HG03159 (cell line): ENCODE measurements at regions not wholly inside any gene's neighbourhood (a gene's known extent, or its start where the extent isn't known, plus 50 kb on each side); places are given as distances from the start of the nearest gene placed in this dataset.
"Not testable (repeated sequence)": the region's sequence is repeated elsewhere in the genome, so short reads cannot be mapped to it uniquely, and the experiment has no call there.

Source experiments
- ATAC-seq: cut with Tn5 transposase; IDR thresholded peaks from one replicate; pipeline ENCODE4 v1.9.1; 2021; ENCODE audit warnings: mild to moderate bottlenecking, moderate library complexity; ENCODE audit not compliant: unreplicated experiment

GRCh38 chr7:73244782-73245311 is 63.8 kb downstream of the NSUN5 start:
- ATAC-seq, result not testable (repeated sequence)

- ATAC-seq, result peak; percentile 86
Measured at GRCh38 chr7:73234994-73235717, 73.5 kb downstream of the NSUN5 start.

DNA sequence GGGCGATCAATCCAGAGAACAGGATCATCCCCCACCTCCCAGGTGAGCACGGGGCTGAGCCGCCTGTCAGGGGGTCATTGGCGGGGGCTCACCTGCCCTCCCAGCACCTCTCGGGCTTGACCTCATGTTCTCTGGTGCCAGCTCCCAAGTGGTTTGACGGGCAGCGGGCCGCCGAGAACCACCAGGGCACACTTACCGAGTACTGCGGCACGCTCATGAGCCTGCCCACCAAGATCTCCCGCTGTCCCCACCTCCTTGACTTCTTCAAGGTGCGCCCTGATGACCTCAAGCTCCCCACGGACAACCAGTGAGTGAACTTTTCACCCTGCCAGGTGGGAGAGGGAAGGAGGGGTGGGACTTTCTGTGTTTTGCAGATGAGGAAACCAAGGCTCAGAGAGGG is 82.9 kb downstream of the NSUN5 start:
- ATAC-seq, result not testable (repeated sequence)

- not testable (repeated sequence) for ATAC-seq
Measured at GRCh38 chr7:73221724-73222123, 86.9 kb downstream of the NSUN5 start.

DNA sequence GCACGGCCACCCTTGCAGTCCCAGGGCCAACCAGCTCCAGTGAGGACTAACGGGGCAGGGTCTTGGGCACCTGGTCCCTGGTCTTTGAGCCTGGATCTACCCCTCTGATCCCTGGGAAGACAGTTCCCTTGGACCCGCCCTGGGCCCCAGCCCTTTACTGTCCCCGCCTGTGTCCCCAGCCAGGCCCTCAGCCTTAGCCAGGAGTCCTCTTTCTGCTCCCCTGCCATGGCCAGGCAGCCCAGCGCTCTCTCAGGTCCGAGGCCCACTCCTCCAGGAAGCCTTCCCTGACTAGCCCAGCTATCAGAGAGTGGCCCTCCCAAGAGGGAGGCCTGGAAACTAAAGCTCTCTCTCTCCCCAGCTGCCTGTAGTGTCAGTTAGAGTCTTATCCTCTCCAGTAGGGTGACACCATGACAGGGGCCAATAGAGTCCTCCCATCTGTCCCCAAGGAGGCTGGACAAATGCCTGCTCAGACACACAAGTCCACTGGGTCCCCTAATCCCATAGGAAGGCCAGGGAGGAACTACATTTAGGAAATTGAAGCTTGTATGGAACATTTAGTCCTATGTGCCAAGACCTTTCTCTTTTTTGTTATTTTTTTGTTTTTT is 87.8 kb downstream of the NSUN5 start:
- ATAC-seq, result peak; percentile 43

DNA sequence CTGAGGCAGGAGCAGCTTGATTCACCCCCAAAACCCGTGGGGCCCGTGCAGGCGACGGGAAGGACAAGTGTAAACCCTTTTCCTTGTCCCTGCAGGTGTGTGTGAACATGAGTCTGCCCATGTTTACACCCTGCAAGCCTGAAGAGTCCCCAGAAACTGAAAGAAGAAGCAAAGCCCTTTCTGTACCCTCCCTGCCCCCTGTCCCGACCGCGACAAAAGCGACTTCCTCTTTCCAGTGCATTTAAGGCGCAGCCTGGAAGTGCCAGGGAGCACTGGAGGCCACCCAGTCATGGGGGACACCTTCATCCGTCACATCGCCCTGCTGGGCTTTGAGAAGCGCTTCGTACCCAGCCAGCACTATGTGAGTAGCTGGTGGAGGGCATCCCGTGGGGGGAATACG is 88.3 kb downstream of the NSUN5 start:
- peak; percentile 86 for ATAC-seq

- ATAC-seq, result not testable (repeated sequence)
Measured at GRCh38 chr7:73218802-73219201, 89.8 kb downstream of the NSUN5 start.

DNA sequence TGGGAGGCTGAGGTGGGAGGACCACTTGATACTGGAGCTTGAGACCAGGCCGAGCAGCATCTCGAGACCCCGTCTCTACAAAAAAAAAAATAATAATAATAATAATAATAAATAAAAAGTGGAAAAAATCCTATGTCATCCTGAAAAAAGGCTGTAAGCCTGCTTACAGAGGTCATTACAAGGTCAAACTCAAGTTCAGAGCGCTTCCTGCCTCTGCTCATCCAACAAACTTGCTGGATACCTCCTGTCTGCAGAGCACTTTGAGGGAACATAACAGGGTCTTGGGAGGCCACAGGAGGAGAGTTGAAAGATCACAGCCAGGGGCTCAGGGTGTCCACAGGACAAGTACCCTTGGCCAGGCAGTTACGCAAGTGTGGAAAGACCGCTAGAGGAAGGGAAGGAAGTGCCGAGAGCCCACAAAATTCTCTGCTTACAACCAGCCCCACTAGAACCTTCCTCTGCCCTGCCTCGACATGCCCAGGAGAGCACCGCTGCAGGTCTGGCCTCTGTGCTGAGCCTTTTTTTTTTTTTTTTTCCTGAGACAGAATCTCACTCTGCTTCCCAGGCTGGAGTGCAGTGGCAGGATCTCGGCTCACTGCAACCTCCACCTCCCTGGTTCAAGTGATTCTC is 92.5 kb downstream of the NSUN5 start:
- not testable (repeated sequence) for ATAC-seq

- not testable (repeated sequence) for ATAC-seq
Measured at GRCh38 chr7:73215232-73215631, 93.4 kb downstream of the NSUN5 start.

- not testable (repeated sequence) for ATAC-seq
Measured at GRCh38 chr7:73214471-73214870, 94.2 kb downstream of the NSUN5 start.

- ATAC-seq, result not testable (repeated sequence)
Measured at GRCh38 chr7:73213076-73213475, 95.5 kb downstream of the NSUN5 start.

DNA sequence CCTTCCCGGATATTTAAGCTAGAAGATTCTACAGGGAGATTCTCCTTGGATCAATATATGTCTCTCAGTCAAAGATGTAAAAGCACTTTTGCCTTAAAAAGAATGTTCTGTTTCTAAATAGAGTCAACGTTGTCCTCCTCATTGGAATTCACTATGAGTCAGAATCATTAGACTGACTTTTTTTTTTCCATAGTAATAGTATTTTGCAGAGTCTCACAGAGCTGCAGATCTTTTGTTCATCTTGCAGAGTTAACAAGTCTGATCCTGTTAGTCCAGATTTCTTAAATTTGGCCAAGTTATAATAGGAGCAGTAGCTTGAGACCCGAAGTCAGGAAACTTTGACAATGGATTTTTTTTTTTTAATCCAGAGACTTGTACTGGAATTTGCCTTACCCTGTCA is 103.0 kb downstream of the NSUN5 start:
- ATAC-seq, result not testable (repeated sequence)

DNA sequence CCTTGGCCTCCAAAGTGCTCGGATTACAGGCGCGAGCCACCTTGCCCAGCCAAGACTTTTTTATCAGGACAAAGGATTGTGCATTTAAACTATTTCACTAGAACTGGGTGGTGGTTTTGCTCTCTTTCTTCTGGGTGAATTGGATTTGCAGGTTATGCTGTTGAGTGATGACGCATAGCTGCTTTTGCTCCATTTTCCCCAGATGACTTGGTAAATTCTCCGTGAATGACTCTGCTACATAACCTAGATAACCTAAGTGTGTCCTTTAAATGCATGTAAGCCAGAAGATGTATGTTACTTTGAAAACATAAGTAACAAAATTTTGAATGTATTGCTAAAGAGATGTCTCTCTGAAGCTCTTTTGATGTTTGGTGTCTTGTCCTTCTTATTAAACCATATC is 103.7 kb downstream of the NSUN5 start:
- ATAC-seq, result not testable (repeated sequence)

DNA sequence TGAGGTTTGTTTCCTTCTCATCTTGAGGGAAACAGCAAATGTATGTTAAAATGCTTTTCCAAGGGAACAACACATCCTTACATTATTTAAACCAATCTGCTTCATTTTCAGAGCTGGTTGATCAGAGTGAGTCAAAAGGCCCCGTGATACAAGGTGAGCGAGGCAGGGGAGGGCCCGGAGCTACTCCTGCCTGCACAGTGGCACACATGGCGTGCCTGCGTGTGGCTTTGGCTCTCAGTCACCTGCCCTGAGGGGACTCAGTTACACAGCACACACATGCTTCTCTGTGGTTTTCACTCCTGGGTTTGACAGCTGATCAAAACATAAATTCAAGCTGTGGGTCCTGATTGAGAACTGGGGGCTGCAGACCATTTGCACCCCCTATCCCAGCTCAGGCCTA is 105.3 kb downstream of the NSUN5 start:
- ATAC-seq, result not testable (repeated sequence)

GRCh38 chr7:73201264-73201663 is 107.4 kb downstream of the NSUN5 start:
- ATAC-seq, result not testable (repeated sequence)

DNA sequence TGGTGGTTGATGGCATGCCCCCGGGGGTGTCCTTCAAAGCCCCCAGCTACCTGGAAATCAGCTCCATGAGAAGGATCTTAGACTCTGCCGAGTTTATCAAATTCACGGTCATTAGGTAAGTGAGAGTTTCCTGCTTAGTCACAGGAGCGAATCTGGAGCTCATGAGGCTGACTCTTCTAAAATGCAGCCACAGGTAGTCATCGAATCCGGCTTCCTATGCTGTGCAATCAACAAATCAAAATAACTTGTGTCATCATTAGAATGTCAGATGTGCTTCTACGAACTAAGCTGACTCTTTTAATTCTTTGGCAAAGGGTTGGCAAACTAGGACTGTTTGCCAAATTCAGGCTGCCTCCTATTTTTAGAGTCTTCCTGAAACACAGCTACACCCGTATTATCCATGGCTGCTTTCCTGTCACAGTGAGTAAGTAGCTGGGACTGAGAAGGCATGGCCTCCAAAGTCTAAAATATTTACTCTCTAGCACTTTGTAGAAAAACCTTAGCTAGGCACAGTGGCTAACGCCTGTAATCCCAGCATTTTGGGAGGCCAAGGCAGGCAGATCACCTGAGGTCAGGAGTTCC is 108.0 kb downstream of the NSUN5 start:
- not testable (repeated sequence) for ATAC-seq

GRCh38 chr7:73193991-73194390 is 108.2 kb upstream of the SPDYE9 start:
- ATAC-seq, result not testable (repeated sequence)

DNA sequence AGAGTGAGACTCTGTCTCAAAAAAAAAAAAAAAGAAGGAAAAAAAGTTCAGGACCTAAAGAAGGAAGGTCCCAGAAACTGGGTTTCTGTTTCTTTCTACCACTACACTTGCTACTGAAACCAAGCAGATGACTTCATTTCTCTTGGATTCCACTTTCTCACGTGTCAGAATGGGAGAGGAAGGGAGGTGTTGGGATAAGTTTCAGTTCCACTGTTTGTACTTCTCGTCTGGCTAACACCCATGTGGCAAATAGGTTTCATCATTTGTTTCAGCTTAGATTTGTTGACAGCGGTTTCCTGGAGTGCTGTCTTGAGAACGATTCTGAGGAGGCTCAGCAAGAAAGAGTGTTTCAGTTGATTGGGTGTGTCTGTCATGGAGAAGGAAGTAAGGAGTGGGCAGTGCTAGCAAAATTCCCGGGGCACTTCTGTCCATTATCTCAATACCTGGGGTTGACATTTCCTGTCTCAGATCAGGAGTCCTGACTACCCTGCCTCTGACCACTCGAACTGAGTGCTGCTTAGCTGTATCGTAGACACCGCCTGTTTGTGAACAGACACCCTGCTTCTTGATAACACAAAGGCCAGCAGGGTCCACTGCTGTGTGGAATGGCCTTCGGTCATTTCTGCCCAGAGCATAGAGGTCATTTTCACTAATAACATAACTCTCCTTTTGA is 104.8 kb upstream of the SPDYE9 start:
- not testable (repeated sequence) for ATAC-seq

GRCh38 chr7:73188287-73188686 is 102.4 kb upstream of the SPDYE9 start:
- ATAC-seq, result not testable (repeated sequence)

GRCh38 chr7:73186589-73187309 is 100.9 kb upstream of the SPDYE9 start:
- ATAC-seq, result not testable (repeated sequence)
